Neutrophil (primary cell): ENCODE measurements at regions not wholly inside any gene's neighbourhood (a gene's known extent, or its start where the extent isn't known, plus 50 kb on each side); places are given as distances from the start of the nearest gene placed in this dataset.

ENCODE experiments used
- H3K27ac ChIP-seq: fragments of 200-600 bp; sonication (generic); 2 replicates; pipeline ENCODE4 v1.5.1; 2016; ENCODE audit warnings: mild to moderate bottlenecking, moderate library complexity
- H3K27me3 ChIP-seq: fragments of 200-600 bp; sonication (generic); 2 replicates; pipeline ENCODE4 v1.6.0; 2016; ENCODE audit warnings: mild to moderate bottlenecking
- H3K36me3 ChIP-seq: fragments of 200-600 bp; sonication (generic); 2 replicates; pipeline ENCODE4 v1.5.1; 2017
- H3K4me1 ChIP-seq, 2 experiments: fragments of 200-600 bp in 1 of 2; sonication (generic) in 1 of 2; 1 replicate in 1 of 2; 2 replicates in 1 of 2; pipeline versions ENCODE4 v1.5.1 to v1.6.1; 2013 to 2016; ENCODE audit warnings: low read depth in 1 of 2, low read length in 1 of 2, mild to moderate bottlenecking in 1 of 2, moderate library complexity in 1 of 2; ENCODE audit not compliant: control insufficient read depth in 1 of 2, insufficient read depth in 1 of 2
- H3K4me3 ChIP-seq, 2 experiments: fragments of 200-600 bp in 1 of 2; sonication (generic) in 1 of 2; 1 replicate in 1 of 2; 2 replicates in 1 of 2; pipeline ENCODE4 v1.5.1; 2013 to 2016; ENCODE audit warnings: low read depth in 1 of 2, low read length in 1 of 2, mild to moderate bottlenecking in 1 of 2, moderate library complexity in 1 of 2
- H3K9me3 ChIP-seq: fragments of 200-600 bp; sonication (generic); 2 replicates; pipeline ENCODE4 v1.5.1; 2016
- TF ChIP-seq, protein P1 (sequence below): fragments of 200-600 bp; sonication (generic); IDR thresholded peaks from 2 replicates; pipeline ENCODE4 v1.5.1; 2016; ENCODE audit warnings: antibody characterized with exemption

DNA sequence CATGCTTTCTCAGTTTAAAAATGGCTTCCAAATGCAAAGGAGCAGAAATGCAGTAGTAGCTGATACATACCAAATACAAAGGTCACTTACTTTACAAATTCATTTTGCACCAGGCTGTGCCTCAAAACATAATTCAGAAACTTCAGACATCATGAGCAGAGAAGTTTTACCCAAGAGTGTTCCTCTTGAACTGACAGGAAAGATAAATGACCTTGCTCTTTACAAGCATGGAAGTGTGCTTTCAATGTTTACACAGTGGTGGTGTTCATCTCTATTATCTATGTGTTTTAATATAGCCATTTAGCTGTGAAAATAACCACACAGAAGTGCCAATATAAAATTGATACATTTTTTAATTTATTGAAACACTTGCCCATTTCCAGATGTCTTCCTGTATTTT, 383.4 kb downstream of the ANKRD50 start:
- Histone ChIP-seq H3K4me1 (peaks cover 0 to under 1% of the 10 kb centered on the region in 2 experiments), H3K9me3 (no peaks in the 10 kb centered on the region), H3K27me3 (no peaks in the 10 kb centered on the region), H3K4me3 (no peak overlapping the region), H3K27ac (no peak overlapping the region), H3K36me3 (no peaks in the 10 kb centered on the region)
- TF ChIP-seq, protein P1, sequence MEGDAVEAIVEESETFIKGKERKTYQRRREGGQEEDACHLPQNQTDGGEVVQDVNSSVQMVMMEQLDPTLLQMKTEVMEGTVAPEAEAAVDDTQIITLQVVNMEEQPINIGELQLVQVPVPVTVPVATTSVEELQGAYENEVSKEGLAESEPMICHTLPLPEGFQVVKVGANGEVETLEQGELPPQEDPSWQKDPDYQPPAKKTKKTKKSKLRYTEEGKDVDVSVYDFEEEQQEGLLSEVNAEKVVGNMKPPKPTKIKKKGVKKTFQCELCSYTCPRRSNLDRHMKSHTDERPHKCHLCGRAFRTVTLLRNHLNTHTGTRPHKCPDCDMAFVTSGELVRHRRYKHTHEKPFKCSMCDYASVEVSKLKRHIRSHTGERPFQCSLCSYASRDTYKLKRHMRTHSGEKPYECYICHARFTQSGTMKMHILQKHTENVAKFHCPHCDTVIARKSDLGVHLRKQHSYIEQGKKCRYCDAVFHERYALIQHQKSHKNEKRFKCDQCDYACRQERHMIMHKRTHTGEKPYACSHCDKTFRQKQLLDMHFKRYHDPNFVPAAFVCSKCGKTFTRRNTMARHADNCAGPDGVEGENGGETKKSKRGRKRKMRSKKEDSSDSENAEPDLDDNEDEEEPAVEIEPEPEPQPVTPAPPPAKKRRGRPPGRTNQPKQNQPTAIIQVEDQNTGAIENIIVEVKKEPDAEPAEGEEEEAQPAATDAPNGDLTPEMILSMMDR = no peak

DNA sequence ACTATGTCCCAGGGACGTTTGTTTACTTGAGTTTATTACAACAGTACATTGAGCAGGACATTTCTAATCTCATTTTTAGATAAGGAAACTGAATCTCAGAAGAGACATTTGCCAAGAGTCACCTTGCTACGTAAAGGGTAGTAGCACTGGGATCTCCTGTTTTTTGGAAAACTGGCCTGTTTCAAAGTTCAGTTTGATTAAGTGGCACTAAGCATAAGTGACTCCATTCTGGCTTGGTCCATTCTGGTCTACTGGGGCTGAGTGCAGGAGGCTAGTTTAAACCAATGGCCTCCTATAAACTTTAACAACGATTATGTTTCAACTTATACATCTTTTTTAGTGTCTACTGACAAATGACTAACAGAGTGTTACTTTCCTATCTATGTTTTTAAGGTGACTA, 382.5 kb downstream of the ANKRD50 start:
- no peaks in the 10 kb centered on the region for H3K27me3 ChIP-seq
- TF ChIP-seq, protein P1 = no peak
- no peak overlapping the region for H3K4me3 ChIP-seq
- peaks cover 0 to 6% of the 10 kb centered on the region in 2 experiments for H3K4me1 ChIP-seq
- H3K9me3 ChIP-seq = no peaks in the 10 kb centered on the region
- no peaks in the 10 kb centered on the region for H3K36me3 ChIP-seq
- H3K27ac ChIP-seq = no peak overlapping the region

DNA sequence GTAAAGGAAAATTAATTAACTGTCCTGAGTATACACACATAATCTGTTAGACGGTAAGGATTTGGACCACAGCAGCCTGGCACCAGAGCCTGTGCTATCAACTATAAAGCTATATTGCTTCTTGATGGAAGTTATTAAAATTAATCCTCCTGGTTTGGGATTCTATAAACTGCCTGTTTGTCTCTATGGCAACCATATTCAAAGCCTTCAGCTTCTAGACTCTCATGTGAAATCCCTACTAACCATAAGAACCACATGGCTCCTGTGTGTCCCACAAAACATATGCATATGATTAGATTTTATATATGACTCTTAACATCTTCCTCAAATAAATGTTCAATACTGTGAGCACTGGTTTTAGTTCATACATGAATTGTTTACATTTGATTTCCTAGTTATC, 380.8 kb downstream of the ANKRD50 start:
- Histone ChIP-seq H3K4me1 (peaks cover 0 to 22% of the 10 kb centered on the region in 2 experiments), H3K36me3 (no peaks in the 10 kb centered on the region), H3K27me3 (no peaks in the 10 kb centered on the region), H3K9me3 (no peaks in the 10 kb centered on the region), H3K27ac (no peak overlapping the region), H3K4me3 (no peak overlapping the region)
- TF ChIP-seq, protein P1 = no peak

DNA sequence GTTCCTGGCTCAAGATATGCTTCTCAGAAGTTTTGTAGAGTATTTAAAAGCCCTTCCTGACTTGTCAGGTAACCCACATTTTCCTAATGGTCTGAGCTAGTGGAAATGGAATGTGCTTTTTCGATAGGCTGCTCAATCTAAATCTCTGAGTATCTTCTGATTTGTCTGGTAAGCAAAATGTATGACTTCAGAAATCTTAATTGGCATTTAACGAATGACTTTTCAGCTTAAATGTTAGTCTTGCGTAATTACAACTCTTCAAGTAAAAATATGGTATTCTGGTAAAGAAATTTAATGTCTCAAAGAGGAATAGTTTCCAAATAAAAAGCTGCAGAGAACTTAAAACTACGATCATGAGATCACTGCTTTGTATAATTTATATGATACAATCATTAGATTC, 379.1 kb downstream of the ANKRD50 start:
- Histone ChIP-seq H3K4me3 (no peak overlapping the region), H3K27me3 (no peaks in the 10 kb centered on the region), H3K36me3 (no peaks in the 10 kb centered on the region), H3K27ac (no peak overlapping the region), H3K4me1 (peaks cover 0 to 22% of the 10 kb centered on the region in 2 experiments), H3K9me3 (no peaks in the 10 kb centered on the region)
- TF ChIP-seq, protein P1 = no peak

DNA sequence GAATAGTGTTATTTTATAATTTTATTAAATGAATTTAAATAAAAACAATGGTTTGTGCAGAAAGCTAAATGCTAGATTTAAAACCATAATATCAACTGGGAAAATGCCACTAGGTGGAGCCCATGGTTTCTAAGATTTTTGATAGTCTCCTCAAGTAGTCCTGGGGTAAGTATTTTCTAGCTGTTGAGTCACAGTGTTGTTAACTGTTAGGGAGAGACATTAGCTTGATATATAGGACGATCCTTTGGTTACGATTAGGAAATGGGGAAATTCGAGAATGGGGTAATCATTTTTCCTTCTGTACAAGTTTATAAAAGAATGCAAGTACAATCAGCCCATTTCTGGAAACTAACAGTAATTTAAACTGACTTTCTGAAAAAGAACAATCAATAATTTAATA, 378.4 kb downstream of the ANKRD50 start:
- TF ChIP-seq, protein P1 = no peak
- H3K4me3 ChIP-seq = no peak overlapping the region
- no peak overlapping the region for H3K27ac ChIP-seq
- no peaks in the 10 kb centered on the region for H3K27me3 ChIP-seq
- no peaks in the 10 kb centered on the region for H3K36me3 ChIP-seq
- peaks cover 0 to 22% of the 10 kb centered on the region in 2 experiments for H3K4me1 ChIP-seq
- H3K9me3 ChIP-seq = no peaks in the 10 kb centered on the region

DNA sequence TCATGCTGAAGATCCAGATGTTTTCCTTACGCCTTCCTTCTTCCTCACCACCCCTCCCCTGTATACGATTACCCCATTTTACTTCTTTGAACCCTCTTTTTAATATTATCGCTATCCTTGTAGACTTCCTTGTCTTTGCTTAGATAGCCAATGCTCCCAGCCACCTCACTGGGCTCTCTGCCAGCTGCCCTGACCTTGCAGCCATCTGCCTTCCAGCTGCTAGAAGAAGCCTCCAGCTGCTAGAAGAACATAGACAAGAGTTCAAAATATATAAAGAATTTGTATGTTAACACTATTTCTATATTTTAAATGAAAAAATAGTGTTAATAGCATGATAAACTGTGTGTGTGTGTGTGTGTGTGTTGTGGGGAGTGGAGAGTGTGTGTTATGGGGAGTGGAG, 374.7 kb downstream of the ANKRD50 start:
- Histone ChIP-seq H3K36me3 (no peaks in the 10 kb centered on the region), H3K4me1 (peaks cover 0 to 22% of the 10 kb centered on the region in 2 experiments), H3K27ac (no peak overlapping the region), H3K9me3 (no peaks in the 10 kb centered on the region), H3K4me3 (no peak overlapping the region), H3K27me3 (no peaks in the 10 kb centered on the region)
- TF ChIP-seq, protein P1 = no peak
